Natural killer cell (primary cell): ENCODE measurements at regions not wholly inside any gene's neighbourhood (a gene's known extent, or its start where the extent isn't known, plus 50 kb on each side); places are given as distances from the start of the nearest gene placed in this dataset.
"Not testable (repeated sequence)": the region's sequence is repeated elsewhere in the genome, so short reads cannot be mapped to it uniquely, and the experiment has no call there.

Experiments used
- ATAC-seq, 3 donors: fragments of 150-1000 bp in 2 of 3; fragments of 200-7000 bp in 1 of 3; cut with Tn5 transposase; 1 replicate in 1 of 3; 2 replicates in 2 of 3; pipeline ENCODE4 v1.10.0; 2021; ENCODE audit warnings: mild to moderate bottlenecking in 2 of 3, moderate library complexity in 2 of 3
- DNase-seq, 2 donors: peaks; one replicate each; pipeline versions ENCODE4 v3.0.0 to v3.0.0-alpha.2; 2013 to 2021; ENCODE audit warnings: mixed read lengths in 1 of 2
- H3K27ac ChIP-seq: one replicate; pipeline ENCODE4 v1.5.1; 2013; ENCODE audit warnings: mild to moderate bottlenecking, low read length
- H3K27me3 ChIP-seq: one replicate; pipeline ENCODE4 v1.6.1; 2013; ENCODE audit warnings: low read length; ENCODE audit not compliant: control insufficient read depth, insufficient read depth
- H3K36me3 ChIP-seq: one replicate; pipeline ENCODE4 v1.6.1; 2013; ENCODE audit warnings: low read length; ENCODE audit not compliant: control insufficient read depth, insufficient read depth
- H3K4me1 ChIP-seq: one replicate; pipeline ENCODE4 v1.6.1; 2013; ENCODE audit warnings: low read length; ENCODE audit not compliant: control insufficient read depth, insufficient read depth
- H3K4me3 ChIP-seq: one replicate; pipeline ENCODE4 v1.5.1; 2013; ENCODE audit warnings: low read length
- H3K9me3 ChIP-seq: one replicate; pipeline ENCODE4 v1.6.1; 2013; ENCODE audit warnings: low read length; ENCODE audit not compliant: control insufficient read depth, insufficient read depth
- H3K27ac Mint-ChIP-seq, 2 donors: one replicate each; pipeline ENCODE4 v1.8.0; 2022; ENCODE audit warnings: mild to moderate bottlenecking in 2 of 2, mixed read lengths in 2 of 2, moderate library complexity in 1 of 2
- H3K27me3 Mint-ChIP-seq, 2 donors: one replicate each; pipeline ENCODE4 v1.8.0; 2022; ENCODE audit warnings: low read depth in 2 of 2, mixed read lengths in 2 of 2
- H3K36me3 Mint-ChIP-seq: one replicate; pipeline ENCODE4 v1.8.0; 2022; ENCODE audit warnings: mixed read lengths
- H3K4me1 Mint-ChIP-seq, 2 donors: one replicate each; pipeline ENCODE4 v1.8.0; 2022; ENCODE audit warnings: mixed read lengths in 2 of 2
- H3K4me3 Mint-ChIP-seq: one replicate; pipeline ENCODE4 v1.8.0; 2022; ENCODE audit warnings: mild to moderate bottlenecking, moderate library complexity, mixed read lengths
- H3K9me3 Mint-ChIP-seq, 2 donors: one replicate each; pipeline ENCODE4 v1.8.0; 2022; ENCODE audit warnings: mixed read lengths in 2 of 2
- CTCF ChIP-seq: fragments of 200-600 bp; IDR thresholded peaks from one replicate; pipeline ENCODE4 v1.8.0; 2022; ENCODE audit warnings: antibody characterized with exemption
- WGBS: methylation state at CpG from one replicate; pipeline ENCODE4 v1.1.7; 2013; ENCODE audit warnings: missing lambda C conversion rate; ENCODE audit not compliant: insufficient coverage; 5-methylcytosine and 5-hydroxymethylcytosine counted together
- intact Hi-C: fragments of 100-400 bp; cut with micrococcal nuclease; formaldehyde crosslinking; loops from one replicate; pipeline ENCODE4 v1.14.2; 2022

GRCh38 chr12:131430158-131430742 lies 280.6 kb upstream of the SFSWAP start:
- Mint-ChIP-seq H3K27ac (no peak overlapping the region), H3K4me1 (no peaks in the 10 kb centered on the region), H3K4me3 (no peak overlapping the region), H3K9me3 (no peaks in the 10 kb centered on the region), H3K36me3 (no peaks in the 10 kb centered on the region), H3K27me3 (peaks cover 8 to 14% of the 10 kb centered on the region in 2 donors)
- Histone ChIP-seq H3K9me3 (no peaks in the 10 kb centered on the region), H3K27me3 (no peaks in the 10 kb centered on the region), H3K27ac (no peak overlapping the region), H3K4me1 (no peaks in the 10 kb centered on the region), H3K36me3 (no peaks in the 10 kb centered on the region), H3K4me3 (no peak overlapping the region)
- DNase-seq (no peak), ATAC-seq (no peak)
- WGBS, result 93% methylated on average over 6 of the region's 8 CpGs
- TF ChIP-seq CTCF, result no peak
- intact Hi-C loops, result no loop called here

- peak in 1 of 3 donors; percentile 14 for ATAC-seq
- H3K4me1 Mint-ChIP-seq, H3K27ac Mint-ChIP-seq, H3K27ac ChIP-seq, H3K4me3 Mint-ChIP-seq, H3K9me3 ChIP-seq, H3K9me3 Mint-ChIP-seq, intact Hi-C loops, H3K4me3 ChIP-seq, H3K36me3 Mint-ChIP-seq, DNase-seq, H3K36me3 ChIP-seq, H3K27me3 ChIP-seq, H3K4me1 ChIP-seq: not testable (repeated sequence)
- 93% methylated on average over 16 of the region's 17 CpGs for WGBS
- H3K27me3 Mint-ChIP-seq, result peaks cover 4 to 14% of the 10 kb centered on the region in 2 donors
These were observed 279.7 kb upstream of the SFSWAP start for GRCh38 chr12:131431126-131431655.

GRCh38 chr12:131432532-131433260 lies 278.2 kb upstream of the SFSWAP start:
- WGBS, result 62% methylated on average over 20 of the region's 29 CpGs
- H3K4me3 ChIP-seq, result no peak overlapping the region
- H3K27ac ChIP-seq, result no peak overlapping the region
- no peaks in the 10 kb centered on the region for H3K4me1 Mint-ChIP-seq
- no peaks in the 10 kb centered on the region for H3K9me3 Mint-ChIP-seq
- H3K36me3 Mint-ChIP-seq, result no peaks in the 10 kb centered on the region
- no peak overlapping the region for H3K4me3 Mint-ChIP-seq
- H3K27me3 Mint-ChIP-seq, result peaks cover 4 to 14% of the 10 kb centered on the region in 2 donors
- DNase-seq (no peak), ATAC-seq (no peak)
- no peaks in the 10 kb centered on the region for H3K9me3 ChIP-seq
- no peaks in the 10 kb centered on the region for H3K36me3 ChIP-seq
- no peaks in the 10 kb centered on the region for H3K27me3 ChIP-seq
- intact Hi-C loops, result no loop called here
- TF ChIP-seq CTCF, result no peak
- no peaks in the 10 kb centered on the region for H3K4me1 ChIP-seq
- H3K27ac Mint-ChIP-seq, result no peak overlapping the region

GRCh38 chr12:131434208-131435125 lies 276.4 kb upstream of the SFSWAP start:
- no peak overlapping the region for H3K27ac Mint-ChIP-seq

More at GRCh38 chr12:131434208-131435125, 276.4 kb upstream of the SFSWAP start:
- Histone ChIP-seq H3K27me3 (no peaks in the 10 kb centered on the region), H3K4me1 (no peaks in the 10 kb centered on the region), H3K27ac (no peak overlapping the region), H3K36me3 (no peaks in the 10 kb centered on the region), H3K4me3 (no peak overlapping the region), H3K9me3 (no peaks in the 10 kb centered on the region)
- ATAC-seq, result no peak
- H3K27me3 Mint-ChIP-seq, result peaks cover 4 to 14% of the 10 kb centered on the region in 2 donors
- H3K9me3 Mint-ChIP-seq, result no peaks in the 10 kb centered on the region
- DNase-seq, result no peak
- no peaks in the 10 kb centered on the region for H3K4me1 Mint-ChIP-seq
- H3K36me3 Mint-ChIP-seq, result no peaks in the 10 kb centered on the region
- intact Hi-C loops, result no loop called here
- H3K4me3 Mint-ChIP-seq, result no peak overlapping the region
- TF ChIP-seq CTCF, result no peak
- 72% methylated on average over 28 of the region's 28 CpGs for WGBS
